Trophoblast cell (in vitro differentiated cells and primary cell): ENCODE measurements at regions not wholly inside any gene's neighbourhood (a gene's known extent, or its start where the extent isn't known, plus 50 kb on each side); places are given as distances from the start of the nearest gene placed in this dataset.

Experiments
- DNase-seq, 2 donors: peaks; one replicate each; pipeline ENCODE4 v3.0.0-alpha.2; 2016
- H2AFZ ChIP-seq: 2 replicates; pipeline ENCODE4 v1.6.1; 2013; ENCODE audit warnings: low read length, moderate library complexity, mild to moderate bottlenecking; ENCODE audit not compliant: insufficient read depth, poor library complexity
- H2AK5ac ChIP-seq: 2 replicates; pipeline ENCODE4 v1.6.1; 2013; ENCODE audit warnings: mild to moderate bottlenecking, low read length
- H2BK120ac ChIP-seq: 2 replicates; pipeline ENCODE4 v1.6.1; 2013; ENCODE audit warnings: low read length, mild to moderate bottlenecking, moderate library complexity; ENCODE audit not compliant: insufficient read depth, poor library complexity
- H2BK12ac ChIP-seq: 2 replicates; pipeline ENCODE4 v1.6.1; 2013; ENCODE audit warnings: mild to moderate bottlenecking, low read length, moderate library complexity
- H2BK5ac ChIP-seq: 2 replicates; pipeline ENCODE4 v1.6.1; 2013; ENCODE audit warnings: low read length, low read depth, moderate library complexity, mild to moderate bottlenecking; ENCODE audit not compliant: poor library complexity
- H3K14ac ChIP-seq: 2 replicates; pipeline ENCODE4 v1.6.1; 2013; ENCODE audit warnings: mild to moderate bottlenecking, low read length
- H3K18ac ChIP-seq: 2 replicates; pipeline ENCODE4 v1.6.1; 2013; ENCODE audit warnings: mild to moderate bottlenecking, low read length
- H3K23ac ChIP-seq: 2 replicates; pipeline ENCODE4 v1.6.1; 2013; ENCODE audit warnings: low read length
- H3K27ac ChIP-seq: 2 replicates; pipeline ENCODE4 v1.5.1; 2013; ENCODE audit warnings: low read depth, mild to moderate bottlenecking, inconsistent platforms, low read length, moderate library complexity
- H3K27me3 ChIP-seq: 2 replicates; pipeline ENCODE4 v1.6.1; 2013; ENCODE audit warnings: inconsistent platforms, mild to moderate bottlenecking, low read length, moderate library complexity; ENCODE audit not compliant: insufficient read depth
- H3K36me3 ChIP-seq, 2 experiments: 1 replicate in 1 of 2; 2 replicates in 1 of 2; pipeline ENCODE4 v1.6.1; 2013; ENCODE audit warnings: low read length in 2 of 2, mild to moderate bottlenecking in 2 of 2, moderate library complexity in 1 of 2; ENCODE audit not compliant: insufficient read depth in 2 of 2, control insufficient read depth in 1 of 2
- H3K4ac ChIP-seq: 2 replicates; pipeline ENCODE4 v1.6.1; 2013; ENCODE audit warnings: low read depth, mild to moderate bottlenecking, low read length, moderate library complexity
- H3K4me1 ChIP-seq, 2 experiments: 1 replicate in 1 of 2; 2 replicates in 1 of 2; pipeline ENCODE4 v1.6.1; 2013; ENCODE audit warnings: low read length in 2 of 2, mild to moderate bottlenecking in 2 of 2, moderate library complexity in 1 of 2; ENCODE audit not compliant: insufficient read depth in 2 of 2, control insufficient read depth in 1 of 2
- H3K4me2 ChIP-seq: 2 replicates; pipeline ENCODE4 v1.6.1; 2013; ENCODE audit warnings: inconsistent platforms, mild to moderate bottlenecking, low read length, moderate library complexity
- H3K4me3 ChIP-seq: 2 replicates; pipeline ENCODE4 v1.5.1; 2013; ENCODE audit warnings: mild to moderate bottlenecking, low read depth, low read length, inconsistent platforms
- H3K79me1 ChIP-seq: one replicate; pipeline ENCODE4 v1.6.1; 2013; ENCODE audit warnings: low read length
- H3K79me2 ChIP-seq: 2 replicates; pipeline ENCODE4 v1.6.1; 2013; ENCODE audit warnings: low read length, mild to moderate bottlenecking; ENCODE audit not compliant: control insufficient read depth, insufficient read depth, poor library complexity
- H3K9ac ChIP-seq: 2 replicates; pipeline ENCODE4 v1.6.1; 2013; ENCODE audit warnings: mild to moderate bottlenecking, low read length
- H3K9me3 ChIP-seq: 2 replicates; pipeline ENCODE4 v1.6.1; 2013; ENCODE audit warnings: low read depth, mild to moderate bottlenecking, control low read depth, inconsistent platforms, low read length; ENCODE audit not compliant: insufficient read depth
- H4K12ac ChIP-seq: 2 replicates; pipeline ENCODE4 v1.6.1; 2013; ENCODE audit warnings: low read depth, mild to moderate bottlenecking, low read length, moderate library complexity
- H4K8ac ChIP-seq: 2 replicates; pipeline ENCODE4 v1.6.1; 2013; ENCODE audit warnings: low read depth, mild to moderate bottlenecking, low read length, moderate library complexity
- H4K91ac ChIP-seq: one replicate; pipeline ENCODE4 v1.6.1; 2013; ENCODE audit warnings: low read depth, mild to moderate bottlenecking, low read length, moderate library complexity
- WGBS: extraction: QIAGEN DNeasy Blood & Tissue Kit; methylation state at CpG from one replicate; pipeline ENCODE4 v1.1.7; 2013; ENCODE audit warnings: missing lambda C conversion rate; ENCODE audit not compliant: insufficient read length, insufficient coverage; ENCODE audit errors: extremely low coverage; 5-methylcytosine and 5-hydroxymethylcytosine counted together

- H3K23ac ChIP-seq, result no peak overlapping the region
- no peak overlapping the region for H2BK12ac ChIP-seq
- H3K4me3 ChIP-seq, result no peak overlapping the region
- no peak overlapping the region for H3K18ac ChIP-seq
- no peak overlapping the region for H4K8ac ChIP-seq
- no peak overlapping the region for H3K4ac ChIP-seq
- no peaks in the 10 kb centered on the region for H3K79me2 ChIP-seq
- no peak overlapping the region for H2BK5ac ChIP-seq
- H2BK120ac ChIP-seq, result no peak overlapping the region
- no peaks in the 10 kb centered on the region for H3K9me3 ChIP-seq
- H3K4me2 ChIP-seq, result no peak overlapping the region
- H2AFZ ChIP-seq, result no peak overlapping the region
- no peaks in the 10 kb centered on the region for H3K79me1 ChIP-seq
- H3K9ac ChIP-seq, result no peak overlapping the region
- H3K27me3 ChIP-seq, result no peaks in the 10 kb centered on the region
- H2AK5ac ChIP-seq, result no peak overlapping the region
- no peaks in the 10 kb centered on the region for H3K4me1 ChIP-seq
- no peaks in the 10 kb centered on the region for H3K36me3 ChIP-seq
- no peak overlapping the region for H4K91ac ChIP-seq
- no peak overlapping the region for H4K12ac ChIP-seq
- DNase-seq, result no peak
- H3K14ac ChIP-seq, result no peak overlapping the region
- H3K27ac ChIP-seq, result no peak overlapping the region
These were observed 78.0 kb upstream of the FAR2 start for GRCh38 chr12:29071099-29071498.

- no peaks in the 10 kb centered on the region for H3K36me3 ChIP-seq
- no peak overlapping the region for H4K8ac ChIP-seq
- H3K27ac ChIP-seq, result no peak overlapping the region
- no peak overlapping the region for H2BK120ac ChIP-seq
- H4K91ac ChIP-seq, result no peak overlapping the region
- no peak overlapping the region for H2BK5ac ChIP-seq
- no peak overlapping the region for H3K4ac ChIP-seq
- H3K9ac ChIP-seq, result no peak overlapping the region
- H3K79me2 ChIP-seq, result no peaks in the 10 kb centered on the region
- H3K18ac ChIP-seq, result no peak overlapping the region
- no peak overlapping the region for H4K12ac ChIP-seq
- no peak overlapping the region for H3K14ac ChIP-seq
- no peaks in the 10 kb centered on the region for H3K27me3 ChIP-seq
- H3K79me1 ChIP-seq, result no peaks in the 10 kb centered on the region
- WGBS, result no CpG with 5 or more reads among the region's 1 CpG
- no peak overlapping the region for H3K23ac ChIP-seq
- H3K4me2 ChIP-seq, result no peak overlapping the region
- no peaks in the 10 kb centered on the region for H3K9me3 ChIP-seq
- DNase-seq, result no peak
- no peak overlapping the region for H2BK12ac ChIP-seq
- no peak overlapping the region for H3K4me3 ChIP-seq
- H3K4me1 ChIP-seq, result no peaks in the 10 kb centered on the region
- no peak overlapping the region for H2AFZ ChIP-seq
- H2AK5ac ChIP-seq, result no peak overlapping the region
These were observed 76.4 kb upstream of the FAR2 start for GRCh38 chr12:29072631-29073030.

- Histone ChIP-seq H3K79me1 (no peaks in the 10 kb centered on the region), H2AK5ac (no peak overlapping the region), H2BK5ac (no peak overlapping the region), H4K12ac (no peak overlapping the region), H2BK120ac (no peak overlapping the region), H3K18ac (no peak overlapping the region), H3K9me3 (no peaks in the 10 kb centered on the region), H3K4me2 (no peak overlapping the region), H3K14ac (no peak overlapping the region), H3K4me1 (no peaks in the 10 kb centered on the region), H2BK12ac (no peak overlapping the region), H4K91ac (no peak overlapping the region), H3K23ac (no peak overlapping the region), H3K9ac (no peak overlapping the region), H3K79me2 (no peaks in the 10 kb centered on the region), H3K4me3 (no peak overlapping the region), H3K27ac (no peak overlapping the region), H4K8ac (no peak overlapping the region), H3K4ac (no peak overlapping the region), H3K27me3 (no peaks in the 10 kb centered on the region), H3K36me3 (no peaks in the 10 kb centered on the region), H2AFZ (no peak overlapping the region)
- DNase-seq, result peak; percentile 6 to 76
- WGBS, result no CpG with 5 or more reads among the region's 3 CpGs
These were observed 75.3 kb upstream of the FAR2 start for GRCh38 chr12:29073631-29074239.

- H3K4ac ChIP-seq, result no peak overlapping the region
- H3K36me3 ChIP-seq, result no peaks in the 10 kb centered on the region
- no peak overlapping the region for H2AK5ac ChIP-seq
- H3K4me1 ChIP-seq, result no peaks in the 10 kb centered on the region
- no peak overlapping the region for H2BK120ac ChIP-seq
- H3K18ac ChIP-seq, result no peak overlapping the region
- no peak overlapping the region for H2BK5ac ChIP-seq
- no peak overlapping the region for H3K14ac ChIP-seq
- no peak overlapping the region for H3K4me2 ChIP-seq
- no peak for DNase-seq
- no peak overlapping the region for H4K8ac ChIP-seq
- H3K27ac ChIP-seq, result no peak overlapping the region
- no peak overlapping the region for H4K91ac ChIP-seq
- H4K12ac ChIP-seq, result no peak overlapping the region
- H2AFZ ChIP-seq, result no peak overlapping the region
- H3K4me3 ChIP-seq, result no peak overlapping the region
- H2BK12ac ChIP-seq, result no peak overlapping the region
- no peak overlapping the region for H3K9ac ChIP-seq
- H3K23ac ChIP-seq, result no peak overlapping the region
- H3K79me2 ChIP-seq, result no peaks in the 10 kb centered on the region
- H3K9me3 ChIP-seq, result no peaks in the 10 kb centered on the region
- no peaks in the 10 kb centered on the region for H3K27me3 ChIP-seq
- no peaks in the 10 kb centered on the region for H3K79me1 ChIP-seq
These were observed 68.0 kb upstream of the FAR2 start for GRCh38 chr12:29081101-29081500.
